ENCODE measurements at regions not wholly inside any gene's neighbourhood (a gene's known extent, or its start where the extent isn't known, plus 50 kb on each side); places are given as distances from the start of the nearest gene placed in this dataset.

DNA sequence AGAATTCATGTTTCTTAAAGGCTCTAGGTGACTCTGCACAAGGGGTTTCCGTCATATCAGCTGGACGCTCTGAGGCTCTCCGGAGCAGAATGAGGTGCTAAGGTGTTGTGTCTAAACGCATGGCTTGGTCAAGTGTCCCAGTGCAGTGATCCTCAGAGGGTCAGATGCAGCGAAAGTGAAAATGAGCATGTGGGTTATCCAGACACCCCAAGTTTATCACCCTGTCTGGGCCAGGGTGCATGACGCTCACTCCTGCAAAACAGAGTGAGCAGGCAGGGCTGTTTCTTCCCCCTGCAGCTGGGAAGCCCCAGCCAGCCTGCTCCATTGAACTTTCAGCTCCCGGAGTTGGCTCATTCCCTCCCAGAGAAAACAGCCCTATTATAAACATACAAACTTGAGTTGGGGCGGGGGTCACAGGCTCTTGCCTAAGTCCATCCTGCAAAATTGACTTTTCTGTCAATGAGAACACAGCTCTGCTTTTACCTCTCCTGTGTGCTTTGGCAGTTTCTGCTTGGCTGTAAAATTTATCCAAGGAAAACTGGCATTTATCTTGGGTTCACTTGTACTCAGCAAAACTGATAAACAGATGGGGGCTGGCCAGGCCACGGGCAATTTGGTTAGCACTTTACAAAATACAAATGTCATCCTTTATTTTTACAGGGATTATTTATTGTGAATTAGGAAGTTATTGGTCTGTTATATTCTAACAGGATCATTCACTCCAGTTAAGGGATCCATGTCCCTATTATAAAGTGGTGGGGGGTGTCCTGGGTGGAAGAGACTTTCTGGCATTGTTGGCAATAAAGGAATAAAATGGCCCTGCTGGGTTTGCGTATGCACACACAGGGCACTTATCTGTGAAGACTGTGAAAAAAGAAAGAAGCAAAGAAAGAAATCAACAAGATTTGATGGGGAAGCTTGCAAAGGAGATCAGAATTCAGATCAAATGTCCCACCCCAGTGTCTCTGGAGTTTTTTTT, 154.9 kb downstream of the FOXA2 start (continued):
- TF ChIP-seq ZBTB34 (CRISPR knock-in tag; IDR thresholded peaks at IDR 0.05) (no peak; the same call in 1 of the 2 replicates), MXI1 (IDR thresholded peaks at IDR 0.05; ENCODE audit: borderline replicate concordance, low read depth, low read length) (peak; percentile 60; the same call in 1 of the 3 replicates), NFIC (IDR thresholded peaks at IDR 0.05; ENCODE audit: low read length) (peak; percentile 76), PAX8 (CRISPR knock-in tag; IDR thresholded peaks at IDR 0.05; ENCODE audit: borderline replicate concordance) (no peak; the same call in 1 of the 2 replicates), SALL1 (CRISPR knock-in tag; IDR thresholded peaks at IDR 0.05) (peak; percentile 97), ZNF773 (CRISPR knock-in tag; IDR thresholded peaks at IDR 0.05; ENCODE audit: borderline replicate concordance) (peak; percentile 77; the same call in 1 of the 2 replicates), ZBTB7A (CRISPR knock-in tag; IDR thresholded peaks at IDR 0.05) (no peak; the same call in 1 of the 2 replicates), CBX5 (CRISPR knock-in tag; IDR thresholded peaks at IDR 0.05; ENCODE audit: borderline replicate concordance) (peak; percentile 77; the same call in 1 of the 2 replicates), ZNF784 (CRISPR knock-in tag; IDR thresholded peaks at IDR 0.05; ENCODE audit: borderline replicate concordance) (no peak), NBN (conservative IDR thresholded peaks at IDR 0.05) (no peak), BCLAF1 (IDR thresholded peaks at IDR 0.05) (no peak), SIN3B (IDR thresholded peaks at IDR 0.05; ENCODE audit: low read length) (0 out of 2 replicates have a peak, but pooled peaks have one; percentile 20), GFI1 (CRISPR knock-in tag; IDR thresholded peaks at IDR 0.05; ENCODE audit: borderline replicate concordance) (no peak; the same call in 1 of the 2 replicates), ATAD3A (CRISPR knock-in tag; IDR thresholded peaks at IDR 0.05) (no peak)
- TF ChIP-seq, protein P1, sequence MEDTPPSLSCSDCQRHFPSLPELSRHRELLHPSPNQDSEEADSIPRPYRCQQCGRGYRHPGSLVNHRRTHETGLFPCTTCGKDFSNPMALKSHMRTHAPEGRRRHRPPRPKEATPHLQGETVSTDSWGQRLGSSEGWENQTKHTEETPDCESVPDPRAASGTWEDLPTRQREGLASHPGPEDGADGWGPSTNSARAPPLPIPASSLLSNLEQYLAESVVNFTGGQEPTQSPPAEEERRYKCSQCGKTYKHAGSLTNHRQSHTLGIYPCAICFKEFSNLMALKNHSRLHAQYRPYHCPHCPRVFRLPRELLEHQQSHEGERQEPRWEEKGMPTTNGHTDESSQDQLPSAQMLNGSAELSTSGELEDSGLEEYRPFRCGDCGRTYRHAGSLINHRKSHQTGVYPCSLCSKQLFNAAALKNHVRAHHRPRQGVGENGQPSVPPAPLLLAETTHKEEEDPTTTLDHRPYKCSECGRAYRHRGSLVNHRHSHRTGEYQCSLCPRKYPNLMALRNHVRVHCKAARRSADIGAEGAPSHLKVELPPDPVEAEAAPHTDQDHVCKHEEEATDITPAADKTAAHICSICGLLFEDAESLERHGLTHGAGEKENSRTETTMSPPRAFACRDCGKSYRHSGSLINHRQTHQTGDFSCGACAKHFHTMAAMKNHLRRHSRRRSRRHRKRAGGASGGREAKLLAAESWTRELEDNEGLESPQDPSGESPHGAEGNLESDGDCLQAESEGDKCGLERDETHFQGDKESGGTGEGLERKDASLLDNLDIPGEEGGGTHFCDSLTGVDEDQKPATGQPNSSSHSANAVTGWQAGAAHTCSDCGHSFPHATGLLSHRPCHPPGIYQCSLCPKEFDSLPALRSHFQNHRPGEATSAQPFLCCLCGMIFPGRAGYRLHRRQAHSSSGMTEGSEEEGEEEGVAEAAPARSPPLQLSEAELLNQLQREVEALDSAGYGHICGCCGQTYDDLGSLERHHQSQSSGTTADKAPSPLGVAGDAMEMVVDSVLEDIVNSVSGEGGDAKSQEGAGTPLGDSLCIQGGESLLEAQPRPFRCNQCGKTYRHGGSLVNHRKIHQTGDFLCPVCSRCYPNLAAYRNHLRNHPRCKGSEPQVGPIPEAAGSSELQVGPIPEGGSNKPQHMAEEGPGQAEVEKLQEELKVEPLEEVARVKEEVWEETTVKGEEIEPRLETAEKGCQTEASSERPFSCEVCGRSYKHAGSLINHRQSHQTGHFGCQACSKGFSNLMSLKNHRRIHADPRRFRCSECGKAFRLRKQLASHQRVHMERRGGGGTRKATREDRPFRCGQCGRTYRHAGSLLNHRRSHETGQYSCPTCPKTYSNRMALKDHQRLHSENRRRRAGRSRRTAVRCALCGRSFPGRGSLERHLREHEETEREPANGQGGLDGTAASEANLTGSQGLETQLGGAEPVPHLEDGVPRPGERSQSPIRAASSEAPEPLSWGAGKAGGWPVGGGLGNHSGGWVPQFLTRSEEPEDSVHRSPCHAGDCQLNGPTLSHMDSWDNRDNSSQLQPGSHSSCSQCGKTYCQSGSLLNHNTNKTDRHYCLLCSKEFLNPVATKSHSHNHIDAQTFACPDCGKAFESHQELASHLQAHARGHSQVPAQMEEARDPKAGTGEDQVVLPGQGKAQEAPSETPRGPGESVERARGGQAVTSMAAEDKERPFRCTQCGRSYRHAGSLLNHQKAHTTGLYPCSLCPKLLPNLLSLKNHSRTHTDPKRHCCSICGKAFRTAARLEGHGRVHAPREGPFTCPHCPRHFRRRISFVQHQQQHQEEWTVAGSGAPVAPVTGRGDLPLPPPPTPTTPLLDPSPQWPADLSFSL (CRISPR knock-in tag; IDR thresholded peaks at IDR 0.05) = no peak
- TF ChIP-seq, protein P2, sequence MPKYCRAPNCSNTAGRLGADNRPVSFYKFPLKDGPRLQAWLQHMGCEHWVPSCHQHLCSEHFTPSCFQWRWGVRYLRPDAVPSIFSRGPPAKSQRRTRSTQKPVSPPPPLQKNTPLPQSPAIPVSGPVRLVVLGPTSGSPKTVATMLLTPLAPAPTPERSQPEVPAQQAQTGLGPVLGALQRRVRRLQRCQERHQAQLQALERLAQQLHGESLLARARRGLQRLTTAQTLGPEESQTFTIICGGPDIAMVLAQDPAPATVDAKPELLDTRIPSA (CRISPR knock-in tag; IDR thresholded peaks at IDR 0.05; ENCODE audit: borderline replicate concordance) = no peak

Data from HepG2 (cell line).